OCI-LY7 (cell line): ENCODE measurements at regions not wholly inside any gene's neighbourhood (a gene's known extent, or its start where the extent isn't known, plus 50 kb on each side); places are given as distances from the start of the nearest gene placed in this dataset.

Experiments used
- CTCF ChIP-seq: fragments of 200-600 bp; sonication (generic); conservative IDR thresholded peaks from 2 replicates; pipeline ENCODE4 v1.5.1; 2014; ENCODE audit warnings: mild to moderate bottlenecking, antibody characterized with exemption, low read length, moderate library complexity, mixed read lengths
- EZH2phosphoT487 ChIP-seq: fragments of 200-600 bp; sonication (generic); IDR thresholded peaks from 2 replicates; pipeline ENCODE4 v1.6.1; 2018; ENCODE audit warnings: low read depth, borderline replicate concordance, mild to moderate bottlenecking, mixed run types, antibody characterized with exemption, low read length, moderate library complexity, mixed read lengths

- TF ChIP-seq CTCF = no peak
- TF ChIP-seq EZH2phosphoT487 = no peak
Observed at GRCh38 chr18:27585602-27586173, 400.6 kb upstream of the CHST9 start.
